ENCODE measurements at regions not wholly inside any gene's neighbourhood (a gene's known extent, or its start where the extent isn't known, plus 50 kb on each side); places are given as distances from the start of the nearest gene placed in this dataset.
"Not testable (repeated sequence)": the region's sequence is repeated elsewhere in the genome, so short reads cannot be mapped to it uniquely, and the experiment has no call there.

- DNase-seq (ENCODE audit: low read depth) = no peak
Measured at GRCh38 chr12:34304546-34304945, 282.2 kb downstream of the ALG10 start.

DNA sequence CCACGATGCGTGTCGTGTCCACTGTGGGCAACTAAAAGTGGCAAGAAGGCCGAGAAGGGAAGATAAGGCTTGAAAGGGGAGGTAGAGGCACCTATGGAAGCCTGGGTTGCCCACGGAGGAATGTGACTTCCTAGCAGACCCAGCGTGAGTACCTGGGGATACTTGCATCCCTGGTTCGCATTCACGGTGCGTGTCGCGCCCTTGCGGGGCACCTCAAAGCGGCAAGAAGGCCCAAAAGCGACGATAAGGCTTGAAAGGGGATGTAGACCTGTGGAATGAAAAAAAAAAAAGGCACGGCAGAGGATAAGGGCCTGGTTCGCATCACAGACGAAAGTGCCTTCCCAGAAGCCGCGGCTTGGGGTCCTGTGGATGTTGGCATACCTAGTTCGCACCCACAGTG, 282.9 kb downstream of the ALG10 start:
- no peak for DNase-seq (ENCODE audit: low read depth)

- no peak for DNase-seq (ENCODE audit: low read depth)
Measured at GRCh38 chr12:34306133-34306830, 284.0 kb downstream of the ALG10 start.

GRCh38 chr12:34309806-34310804, 287.8 kb downstream of the ALG10 start:
- not testable (repeated sequence) for DNase-seq (ENCODE audit: low read depth)

DNA sequence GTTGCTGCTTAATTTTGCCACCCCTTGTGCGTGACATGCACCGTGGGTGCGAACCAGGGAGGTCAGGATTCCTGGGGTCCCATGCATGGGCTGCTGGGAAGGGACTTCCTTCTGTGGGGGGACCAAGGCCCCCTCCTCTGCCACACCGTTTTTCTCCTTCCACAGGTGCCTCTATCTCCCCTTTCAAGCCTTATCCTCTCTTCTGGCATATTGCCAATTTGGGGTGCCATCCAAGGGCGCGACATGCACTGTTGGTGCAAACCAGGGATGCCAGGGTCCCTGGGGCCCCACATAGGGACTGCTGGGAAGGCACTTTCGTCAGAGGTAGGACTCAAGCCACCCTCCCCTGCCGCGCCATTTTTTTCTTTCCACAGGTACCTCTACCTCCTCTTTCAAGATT, 289.0 kb downstream of the ALG10 start:
- DNase-seq (ENCODE audit: low read depth) = no peak

DNA sequence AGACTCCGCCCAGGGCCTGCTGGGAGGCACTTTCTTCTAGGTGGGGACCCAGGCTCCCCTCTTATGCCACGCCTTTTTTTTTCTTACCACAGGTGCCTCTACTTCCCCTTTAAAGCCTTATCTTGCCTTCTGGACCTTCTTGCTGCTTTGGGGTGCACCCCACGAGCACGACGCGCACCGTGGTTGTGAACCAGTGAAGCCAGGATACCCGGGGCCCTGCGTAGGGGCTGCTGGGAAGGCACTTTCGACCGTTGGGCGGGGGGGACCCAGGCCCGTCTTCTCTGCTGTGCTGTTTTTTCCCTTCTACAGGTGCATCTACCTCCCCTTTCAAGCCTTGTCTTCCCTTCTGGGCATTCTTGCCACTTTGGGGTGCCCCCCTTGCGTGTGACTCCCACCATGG, 305.4 kb downstream of the ALG10 start:
- DNase-seq (ENCODE audit: low read depth) = no peak

DNA sequence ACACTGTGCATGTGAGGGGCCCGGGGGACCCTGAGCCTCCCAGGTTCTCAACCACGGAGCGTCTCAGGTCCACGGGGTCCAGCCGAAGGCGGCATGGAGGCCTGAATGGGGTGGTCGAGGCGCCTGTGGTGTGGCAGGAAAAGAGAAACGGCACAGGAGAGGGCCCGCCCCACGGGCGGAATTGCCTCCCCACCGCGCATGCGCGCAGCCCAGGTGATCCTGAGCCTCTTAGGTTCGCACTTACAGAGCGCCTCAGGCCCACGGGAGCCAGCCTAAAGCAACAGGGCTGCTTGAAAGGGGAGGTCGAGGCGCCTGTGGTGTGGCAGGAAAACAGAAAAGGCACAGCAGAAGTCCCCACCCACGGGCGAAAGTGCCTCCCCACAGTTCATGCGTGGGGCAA, 311.0 kb downstream of the ALG10 start:
- no peak for DNase-seq (ENCODE audit: low read depth)

DNA sequence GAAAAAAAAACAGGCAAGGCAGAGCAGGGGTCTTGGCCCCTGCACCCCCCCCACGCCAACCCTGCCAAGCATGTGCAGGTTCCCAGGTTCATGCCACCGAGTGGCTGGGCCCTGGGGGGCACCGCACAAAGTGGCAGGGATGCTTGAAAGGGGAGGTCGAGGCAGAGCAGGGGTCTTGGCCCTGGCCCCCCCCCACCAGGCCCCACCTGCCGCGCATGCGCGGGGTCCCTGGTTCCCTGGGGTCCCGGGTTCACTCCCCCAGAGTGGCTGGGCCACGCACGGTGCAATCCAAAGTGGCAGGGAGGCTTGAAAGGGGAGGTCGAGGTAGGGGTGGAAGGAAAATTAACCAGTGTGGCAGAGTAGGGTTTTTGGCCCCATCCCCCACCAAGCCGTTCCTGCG, 312.2 kb downstream of the ALG10 start:
- DNase-seq (ENCODE audit: low read depth) = no peak

DNA sequence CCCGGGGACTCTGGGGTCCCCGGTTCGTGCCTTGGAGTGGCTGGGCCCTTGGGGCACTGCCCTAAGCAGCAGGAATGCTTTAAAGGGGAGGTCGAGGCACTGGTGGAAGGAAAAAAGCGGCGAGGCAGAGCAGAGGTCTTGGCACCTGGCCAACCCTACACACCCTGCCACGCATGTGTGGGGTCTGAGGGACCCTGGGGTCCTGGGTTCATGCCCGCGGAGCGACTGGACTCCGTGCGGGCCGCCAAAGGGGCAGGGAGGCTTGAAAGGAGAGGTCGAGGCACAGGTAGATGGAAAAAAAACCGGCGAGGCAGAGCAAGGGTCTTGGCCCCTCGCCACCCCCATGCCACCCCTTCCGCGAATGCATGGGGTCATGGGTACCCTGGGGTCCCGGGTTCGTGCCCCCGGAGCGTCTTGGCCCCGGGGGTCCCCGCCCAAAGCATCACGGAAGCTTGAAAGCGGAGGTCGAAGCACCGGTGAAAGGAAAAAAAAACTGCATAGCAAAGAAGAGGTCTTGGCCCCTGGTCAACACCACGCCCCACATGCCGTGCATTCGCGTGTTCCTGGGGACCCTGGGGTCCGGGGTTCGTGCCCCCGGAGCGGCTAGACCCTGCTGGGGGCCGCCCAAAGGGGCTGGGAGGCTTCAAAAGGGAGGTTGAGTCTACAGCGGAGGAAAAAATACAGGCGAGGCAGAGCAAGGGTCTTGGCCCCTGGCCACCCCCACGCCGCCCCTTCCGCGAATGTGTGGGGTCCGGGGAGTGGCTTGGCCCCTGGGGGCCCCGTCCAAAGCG, 312.9 kb downstream of the ALG10 start:
- DNase-seq (ENCODE audit: low read depth) = no peak

GRCh38 chr12:34335819-34336262, 313.5 kb downstream of the ALG10 start:
- no peak for DNase-seq (ENCODE audit: low read depth)

DNA sequence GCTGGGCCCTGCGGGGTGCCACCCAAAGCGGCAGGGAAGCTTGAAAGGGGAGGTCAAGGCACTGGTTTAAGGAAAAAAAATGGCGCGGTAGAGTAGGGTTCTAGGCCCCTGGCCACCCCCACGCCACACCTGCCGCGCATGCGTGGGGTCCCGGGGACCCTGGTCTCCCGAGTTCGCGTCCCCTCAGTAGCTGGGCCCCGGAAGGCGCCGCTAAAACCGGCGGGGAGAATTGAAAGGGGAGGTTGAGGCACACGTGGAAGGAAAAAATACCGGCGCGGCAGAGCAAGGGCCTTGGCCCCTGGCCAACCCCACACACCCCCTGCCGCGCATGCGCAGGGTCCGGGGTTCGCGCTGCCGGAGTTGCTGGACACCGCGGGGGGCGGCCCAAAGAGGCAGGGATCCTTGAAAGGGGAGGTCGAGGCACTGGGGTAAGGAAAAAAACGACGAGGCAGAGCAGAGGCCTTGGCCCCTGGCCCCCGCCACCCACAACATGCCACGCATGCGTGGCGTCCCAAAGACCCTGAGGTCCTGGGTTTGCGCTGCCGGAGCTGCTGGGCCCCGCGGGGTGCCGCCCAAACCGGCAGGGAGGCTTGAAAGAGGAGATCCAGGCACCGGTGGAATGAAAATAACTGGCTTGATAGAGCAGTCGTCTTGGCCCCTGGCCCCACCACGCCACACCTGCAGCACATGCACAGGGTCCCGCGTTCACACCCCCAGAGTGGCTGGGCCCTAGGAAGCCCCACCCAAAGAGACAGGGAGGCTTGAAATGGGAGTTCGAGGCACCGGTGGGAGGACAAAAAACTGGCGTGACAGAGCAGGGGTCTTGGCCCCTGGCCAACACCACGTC, 314.5 kb downstream of the ALG10 start:
- DNase-seq (ENCODE audit: low read depth) = no peak

DNA sequence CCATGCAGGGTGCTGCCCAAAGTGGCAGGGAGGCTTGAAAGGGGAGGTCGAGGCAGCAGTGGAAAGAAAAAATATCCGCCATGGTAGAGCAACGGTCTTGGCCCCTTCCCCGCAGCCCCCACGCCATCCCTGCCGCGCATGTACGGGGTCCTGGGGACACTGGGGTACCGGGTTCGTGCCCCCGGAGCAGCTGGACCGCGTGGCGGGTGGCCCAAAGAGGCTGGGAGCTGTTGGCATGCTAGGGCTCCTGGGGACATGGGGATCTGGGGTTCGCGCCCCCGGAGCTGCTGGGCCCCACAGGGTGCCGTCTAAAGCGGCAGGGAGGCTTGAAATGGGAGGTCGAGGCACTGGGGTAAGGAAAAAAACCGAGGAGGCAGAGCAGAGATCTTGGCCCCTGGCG, 316.5 kb downstream of the ALG10 start:
- no peak for DNase-seq (ENCODE audit: low read depth)

- no peak for DNase-seq (ENCODE audit: low read depth)
Measured at GRCh38 chr12:34339922-34340321, 317.6 kb downstream of the ALG10 start.

- no peak for DNase-seq (ENCODE audit: low read depth)
Measured at GRCh38 chr12:34340534-34341361, 318.5 kb downstream of the ALG10 start.

DNA sequence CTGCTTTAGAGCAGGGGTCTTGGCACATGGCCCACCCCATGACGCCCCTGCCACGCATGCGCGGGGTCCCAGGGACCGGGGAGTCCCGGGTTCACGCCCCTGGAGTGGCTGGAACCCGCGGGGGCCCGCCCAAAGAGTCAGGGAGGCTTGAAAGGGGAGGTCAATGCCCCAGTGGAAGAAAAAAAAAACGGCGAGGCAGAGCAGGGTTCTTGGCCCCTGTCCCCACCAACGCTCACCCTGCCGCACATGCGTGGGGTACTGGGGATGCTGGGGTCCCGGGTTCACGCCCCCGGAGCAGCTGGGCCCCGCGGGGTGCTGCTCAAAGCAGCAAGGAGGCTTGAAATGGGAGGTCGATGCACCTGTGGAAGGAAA, 319.1 kb downstream of the ALG10 start:
- DNase-seq (ENCODE audit: low read depth) = no peak

GRCh38 chr12:34342048-34342447, 319.8 kb downstream of the ALG10 start:
- no peak for DNase-seq (ENCODE audit: low read depth)

GRCh38 chr12:34343345-34343744, 321.0 kb downstream of the ALG10 start:
- DNase-seq (ENCODE audit: low read depth) = no peak

GRCh38 chr12:34343766-34344165, 321.5 kb downstream of the ALG10 start:
- no peak for DNase-seq (ENCODE audit: low read depth)

DNA sequence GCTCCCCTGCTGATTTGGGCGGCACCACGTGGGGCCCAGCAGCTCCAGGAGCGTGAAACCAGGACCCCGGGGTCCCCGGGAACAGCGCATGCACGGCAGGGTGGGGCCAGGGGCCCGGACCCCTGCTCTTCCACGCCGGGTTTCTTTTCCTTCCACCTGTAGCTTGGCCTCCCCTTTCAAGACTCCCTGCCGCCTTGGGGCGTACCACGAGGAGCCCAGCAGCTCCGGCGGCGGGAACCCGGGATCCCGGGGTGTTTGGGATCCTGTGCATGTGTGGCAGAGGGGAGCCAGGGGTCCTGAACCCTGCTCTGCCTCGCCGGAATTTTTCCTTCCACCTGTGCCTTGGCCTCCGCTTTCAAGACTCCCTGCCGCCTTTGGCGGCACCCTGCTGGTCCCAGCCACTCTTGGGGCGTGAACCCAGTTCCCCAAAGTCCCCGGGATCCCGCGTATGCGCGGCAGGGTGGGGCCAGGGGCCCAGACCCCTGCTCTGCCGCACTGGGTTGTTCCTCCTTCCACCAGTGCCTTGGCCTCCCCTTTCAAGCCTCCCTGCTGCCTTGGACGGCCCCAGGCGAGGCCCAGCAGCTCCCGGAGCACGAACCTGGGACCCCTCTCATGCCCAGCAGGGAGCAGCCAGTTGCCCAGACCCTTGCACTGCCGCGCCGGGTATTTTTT, 322.7 kb downstream of the ALG10 start:
- no peak for DNase-seq (ENCODE audit: low read depth)

GRCh38 chr12:34345801-34346200, 323.5 kb downstream of the ALG10 start:
- DNase-seq (ENCODE audit: low read depth) = no peak

Data from HS-27A (cell line).